ENCODE measurements at regions not wholly inside any gene's neighbourhood (a gene's known extent, or its start where the extent isn't known, plus 50 kb on each side); places are given as distances from the start of the nearest gene placed in this dataset.

- TF ChIP-seq EZH2 (IDR thresholded peaks at IDR 0.05; ENCODE audit: insufficient read depth, low read length) = no peak
- TF ChIP-seq CTCF (IDR thresholded peaks at IDR 0.05; ENCODE audit: insufficient read depth, low read depth, low read length) = no peak
Observed at GRCh38 chr18:40355726-40356125, 1599.3 kb upstream of the PIK3C3 start.
